Upper lobe of left lung (tissue), 6 donors: ENCODE measurements at regions not wholly inside any gene's neighbourhood (a gene's known extent, or its start where the extent isn't known, plus 50 kb on each side); places are given as distances from the start of the nearest gene placed in this dataset.

Experiments
- ATAC-seq, 2 donors: fragments of 200-7000 bp; cut with Tn5 transposase; one replicate each; pipeline ENCODE4 v1.9.1; 2022; ENCODE audit warnings: mild to moderate bottlenecking in 2 of 2, moderate library complexity in 2 of 2; ENCODE audit not compliant: low FRiP score in 2 of 2
- DNase-seq, 2 donors: peaks; one replicate each; pipeline ENCODE4 v3.0.0-alpha.2; 2019 to 2020
- H3K27ac ChIP-seq, 4 donors: fragments of 200-600 bp; sonication (generic); one replicate each; pipeline ENCODE4 v1.5.1; 2016 to 2019
- H3K27me3 ChIP-seq, 4 donors: fragments of 200-600 bp; sonication (generic); one replicate each; pipeline ENCODE4 v1.5.1; 2017 to 2019
- H3K36me3 ChIP-seq, 4 donors: fragments of 200-600 bp; sonication (generic); one replicate each; pipeline ENCODE4 v1.5.1; 2016 to 2019
- H3K4me1 ChIP-seq, 4 donors: fragments of 200-600 bp; sonication (generic); one replicate each; pipeline ENCODE4 v1.5.1; 2018 to 2019
- H3K4me3 ChIP-seq, 4 donors: fragments of 200-600 bp; sonication (generic); one replicate each; pipeline ENCODE4 v1.5.1; 2017 to 2019; ENCODE audit warnings: mild to moderate bottlenecking in 2 of 4, moderate library complexity in 1 of 4
- H3K9me3 ChIP-seq, 4 donors: fragments of 200-600 bp; sonication (generic); one replicate each; pipeline ENCODE4 v1.5.1; 2018 to 2019
- CTCF ChIP-seq, 6 experiments: fragments of 450-650 bp in 4 of 6; fragments of 200-600 bp in 2 of 6; sonication (generic) in 2 of 6; IDR thresholded peaks; one replicate each; pipeline ENCODE4 v1.5.1; 2016 to 2019; ENCODE audit warnings: antibody characterized with exemption in 6 of 6
- EP300 ChIP-seq, 4 donors: sonication (generic); formaldehyde crosslinking; IDR thresholded peaks; one replicate each; pipeline ENCODE4 v1.5.1; 2017; ENCODE audit warnings: antibody characterized with exemption in 4 of 4, control low read depth in 2 of 4
- POLR2A ChIP-seq, 4 donors: fragments of 450-650 bp; IDR thresholded peaks; one replicate each; pipeline ENCODE4 v1.5.1; 2016 to 2017; ENCODE audit warnings: antibody characterized with exemption in 4 of 4, mild to moderate bottlenecking in 2 of 4
- POLR2AphosphoS5 ChIP-seq, 2 donors: sonication (generic); formaldehyde crosslinking; IDR thresholded peaks; one replicate each; pipeline ENCODE4 v1.5.1; 2017; ENCODE audit warnings: antibody characterized with exemption in 2 of 2
- WGBS, 2 donors: methylation state at CpG; one replicate each; pipeline ENCODE4 v1.1.5; 2017 to 2018; 5-methylcytosine and 5-hydroxymethylcytosine counted together
- donor health status: DM: no; HTN: no; CAD: no; lungs with moderate emphysema.
- donor health status: DM: no; HTN: yes; CAD: no; lungs with severe emphysema.

- DNase-seq (no peak), ATAC-seq (no peak)
- H3K4me1 ChIP-seq = no peaks in the 10 kb centered on the region
- no peaks in the 10 kb centered on the region for H3K9me3 ChIP-seq
- H3K27me3 ChIP-seq = no peaks in the 10 kb centered on the region
- H3K27ac ChIP-seq = no peak overlapping the region
- no peak overlapping the region for H3K4me3 ChIP-seq
- TF ChIP-seq POLR2A (IDR thresholded peaks at IDR 0.05) = no peak
- TF ChIP-seq POLR2AphosphoS5 (IDR thresholded peaks at IDR 0.05) = no peak
- no peak for TF ChIP-seq CTCF (IDR thresholded peaks at IDR 0.05)
- TF ChIP-seq EP300 (IDR thresholded peaks at IDR 0.05) = no peak
- no peaks in the 10 kb centered on the region for H3K36me3 ChIP-seq
These were observed 120.0 kb downstream of the AASDHPPT start for GRCh38 chr11:106197438-106197837.

- Histone ChIP-seq H3K36me3 (no peaks in the 10 kb centered on the region), H3K9me3 (no peaks in the 10 kb centered on the region), H3K27me3 (no peaks in the 10 kb centered on the region), H3K27ac (no peak overlapping the region), H3K4me1 (no peaks in the 10 kb centered on the region), H3K4me3 (no peak overlapping the region)
- no peak for TF ChIP-seq EP300 (IDR thresholded peaks at IDR 0.05)
- TF ChIP-seq CTCF (IDR thresholded peaks at IDR 0.05) = no peak
- no peak for TF ChIP-seq POLR2A (IDR thresholded peaks at IDR 0.05)
- no peak for TF ChIP-seq POLR2AphosphoS5 (IDR thresholded peaks at IDR 0.05)
- ATAC-seq (no peak), DNase-seq (no peak)
- 88 to 94% methylated on average over 1 of the region's 1 CpG for WGBS, 2 donors
These were observed 125.6 kb downstream of the AASDHPPT start for GRCh38 chr11:106202935-106203620.

- no peak for ATAC-seq
These were observed 131.3 kb downstream of the AASDHPPT start for GRCh38 chr11:106208760-106209159.

GRCh38 chr11:106212081-106212480 lies 134.6 kb downstream of the AASDHPPT start:
- H3K36me3 ChIP-seq = no peaks in the 10 kb centered on the region
- H3K27ac ChIP-seq = no peak overlapping the region
- H3K9me3 ChIP-seq = no peaks in the 10 kb centered on the region
- DNase-seq (no peak), ATAC-seq (no peak)
- no peaks in the 10 kb centered on the region for H3K4me1 ChIP-seq
- H3K4me3 ChIP-seq = no peak overlapping the region
- 74 to 82% methylated on average over 2 of the region's 2 CpGs for WGBS, 2 donors
- no peak for TF ChIP-seq CTCF (IDR thresholded peaks at IDR 0.05)
- no peak for TF ChIP-seq POLR2AphosphoS5 (IDR thresholded peaks at IDR 0.05)
- TF ChIP-seq POLR2A (IDR thresholded peaks at IDR 0.05) = no peak
- H3K27me3 ChIP-seq = no peaks in the 10 kb centered on the region

More at GRCh38 chr11:106208760-106209159, 131.3 kb downstream of the AASDHPPT start:
- H3K27me3 ChIP-seq = no peaks in the 10 kb centered on the region
- no peaks in the 10 kb centered on the region for H3K4me1 ChIP-seq
- no peak overlapping the region for H3K27ac ChIP-seq
- WGBS, 2 donors = 37 to 40% methylated on average over 6 of the region's 6 CpGs
- H3K4me3 ChIP-seq = no peak overlapping the region
- no peaks in the 10 kb centered on the region for H3K9me3 ChIP-seq
- TF ChIP-seq CTCF (IDR thresholded peaks at IDR 0.05) (no peak), POLR2AphosphoS5 (IDR thresholded peaks at IDR 0.05) (no peak), POLR2A (IDR thresholded peaks at IDR 0.05) (no peak), EP300 (IDR thresholded peaks at IDR 0.05) (no peak)
- no peak for DNase-seq
- H3K36me3 ChIP-seq = no peaks in the 10 kb centered on the region

- no peak overlapping the region for H3K4me3 ChIP-seq
- H3K27ac ChIP-seq = no peak overlapping the region
- no peaks in the 10 kb centered on the region for H3K4me1 ChIP-seq
- no peaks in the 10 kb centered on the region for H3K9me3 ChIP-seq
- TF ChIP-seq POLR2A (IDR thresholded peaks at IDR 0.05) (no peak), POLR2AphosphoS5 (IDR thresholded peaks at IDR 0.05) (no peak), EP300 (IDR thresholded peaks at IDR 0.05) (no peak), CTCF (IDR thresholded peaks at IDR 0.05) (no peak)
- no peaks in the 10 kb centered on the region for H3K27me3 ChIP-seq
- ATAC-seq = no peak
- H3K36me3 ChIP-seq = no peaks in the 10 kb centered on the region
- DNase-seq = no peak
- WGBS, 2 donors = 43 to 58% methylated on average over 1 of the region's 1 CpG
These were observed 138.8 kb downstream of the AASDHPPT start for GRCh38 chr11:106216281-106216680.
